GM21723 (cell line): ENCODE measurements at regions not wholly inside any gene's neighbourhood (a gene's known extent, or its start where the extent isn't known, plus 50 kb on each side); places are given as distances from the start of the nearest gene placed in this dataset.

Experiments
- ATAC-seq: cut with Tn5 transposase; IDR thresholded peaks from one replicate; pipeline ENCODE4 v1.9.1; 2021; ENCODE audit warnings: mild to moderate bottlenecking, moderate library complexity; ENCODE audit not compliant: unreplicated experiment

GRCh38 chrX:69232945-69233344, 67.7 kb upstream of the PJA1 start:
- no peak for ATAC-seq

GRCh38 chrX:69231903-69232302, 66.7 kb upstream of the PJA1 start:
- ATAC-seq: no peak

- ATAC-seq: no peak
Observed at GRCh38 chrX:69229436-69229835, 64.2 kb upstream of the PJA1 start.

GRCh38 chrX:69228732-69229131, 63.5 kb upstream of the PJA1 start:
- ATAC-seq: no peak

- ATAC-seq: no peak
Observed at GRCh38 chrX:69226459-69227158, 61.4 kb upstream of the PJA1 start.

GRCh38 chrX:69222103-69223090, 57.1 kb upstream of the PJA1 start:
- ATAC-seq: no peak

- no peak for ATAC-seq
Observed at GRCh38 chrX:69221239-69222102, 56.2 kb upstream of the PJA1 start.

GRCh38 chrX:69218407-69218997, 53.2 kb upstream of the PJA1 start:
- ATAC-seq: no peak

GRCh38 chrX:69216911-69217310, 51.7 kb upstream of the PJA1 start:
- no peak for ATAC-seq

- no peak for ATAC-seq
Observed at GRCh38 chrX:69216446-69216845, 51.2 kb upstream of the PJA1 start.

GRCh38 chrX:69215161-69215875, 50.1 kb upstream of the PJA1 start:
- no peak for ATAC-seq
